Hepatocyte (in vitro differentiated cells): ENCODE measurements at regions not wholly inside any gene's neighbourhood (a gene's known extent, or its start where the extent isn't known, plus 50 kb on each side); places are given as distances from the start of the nearest gene placed in this dataset.

Experiments used
- CTCF ChIP-seq: fragments of 200-600 bp; sonication (generic); IDR thresholded peaks from 2 replicates; pipeline ENCODE4 v1.5.1; 2016; ENCODE audit warnings: antibody characterized with exemption, mild to moderate bottlenecking; ENCODE audit not compliant: poor library complexity
- EZH2 ChIP-seq: fragments of 200-600 bp; sonication (generic); IDR thresholded peaks from 2 replicates; pipeline ENCODE4 v1.6.1; 2016; ENCODE audit warnings: antibody characterized with exemption, mild to moderate bottlenecking, borderline replicate concordance
- EZH2phosphoT487 ChIP-seq: fragments of 200-600 bp; sonication (generic); IDR thresholded peaks from one replicate; pipeline ENCODE4 v1.6.1; 2018; ENCODE audit warnings: antibody characterized with exemption, mild to moderate bottlenecking, low read depth, moderate library complexity; ENCODE audit not compliant: unreplicated experiment, severe bottlenecking

GRCh38 chr21:18954441-18954844, 550.9 kb upstream of the TMPRSS15 start:
- TF ChIP-seq CTCF (no peak), EZH2 (no peak), EZH2phosphoT487 (no peak)
